ENCODE measurements at regions not wholly inside any gene's neighbourhood (a gene's known extent, or its start where the extent isn't known, plus 50 kb on each side); places are given as distances from the start of the nearest gene placed in this dataset.
A peak's percentile ranks its signal among the peaks of the same experiment; 100 is the strongest.
"Not testable (repeated sequence)": the region's sequence is repeated elsewhere in the genome, so short reads cannot be mapped to it uniquely, and the experiment has no call there.

DNA sequence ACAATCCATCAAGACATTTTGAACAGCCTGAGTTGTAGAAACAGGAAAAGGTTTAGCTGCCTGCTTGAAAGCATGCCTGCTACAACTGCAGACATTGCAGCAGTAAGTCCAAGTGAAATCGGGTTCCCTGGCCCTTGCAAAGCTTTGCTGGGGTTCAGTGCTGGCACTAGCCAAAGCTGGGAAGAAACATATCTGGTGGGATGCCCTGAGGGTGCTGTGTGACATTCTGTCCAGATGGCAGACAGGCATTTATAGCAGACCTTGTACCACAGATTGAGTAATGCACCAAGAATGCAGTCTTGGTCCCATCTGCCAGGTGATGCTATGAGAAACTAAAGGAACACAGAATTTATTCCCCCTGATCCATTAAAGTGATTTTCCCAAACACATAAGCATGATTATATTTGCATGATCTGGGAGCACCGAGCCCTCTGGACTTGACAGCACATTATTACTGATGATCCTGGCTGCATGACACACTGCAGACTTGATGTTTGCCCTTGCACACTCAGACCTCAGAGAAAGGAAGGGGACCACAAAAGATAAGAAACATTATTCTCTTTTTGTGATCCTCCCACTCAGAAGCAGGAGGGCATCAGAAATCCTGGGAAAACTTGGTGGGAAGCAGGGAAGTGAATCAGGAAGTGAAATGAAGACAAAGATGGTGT is 223.7 kb upstream of the FAM78B start:
- no peak for DNase-seq

DNA sequence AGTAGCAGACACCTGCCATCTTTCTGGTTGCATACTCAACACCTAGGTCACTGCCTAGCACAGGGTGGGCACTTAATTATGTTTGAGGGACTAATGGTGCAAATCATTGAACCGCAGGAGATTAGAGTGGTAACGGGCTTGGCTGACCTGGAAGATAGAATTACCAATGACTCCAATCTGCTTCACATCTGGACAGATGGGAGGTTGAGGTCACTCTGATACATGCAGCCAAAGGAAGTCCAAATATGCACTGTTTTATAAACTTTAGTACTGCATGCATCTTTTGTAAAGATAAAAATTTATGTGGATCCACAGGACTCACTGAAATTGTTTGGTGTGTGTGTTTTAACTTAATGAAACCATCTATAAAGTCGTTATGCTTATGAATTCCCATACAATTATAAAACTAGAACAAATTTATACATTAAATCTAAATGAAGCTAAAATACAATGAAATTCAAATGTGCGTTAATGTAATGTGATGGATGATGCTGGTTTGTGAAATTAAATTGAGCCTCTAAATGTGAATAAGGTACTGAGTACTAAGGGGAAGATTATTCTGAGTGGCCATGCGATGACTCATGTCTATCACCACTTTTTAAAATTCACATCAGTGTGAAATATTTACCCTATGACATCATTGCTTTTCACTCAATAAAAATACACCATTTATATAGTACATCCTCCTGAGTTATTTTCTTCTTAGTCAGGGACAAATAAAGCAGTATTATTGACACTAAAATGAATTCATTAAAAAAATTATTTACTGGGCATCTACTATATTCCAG is 224.7 kb upstream of the FAM78B start:
- DNase-seq = no peak

DNA sequence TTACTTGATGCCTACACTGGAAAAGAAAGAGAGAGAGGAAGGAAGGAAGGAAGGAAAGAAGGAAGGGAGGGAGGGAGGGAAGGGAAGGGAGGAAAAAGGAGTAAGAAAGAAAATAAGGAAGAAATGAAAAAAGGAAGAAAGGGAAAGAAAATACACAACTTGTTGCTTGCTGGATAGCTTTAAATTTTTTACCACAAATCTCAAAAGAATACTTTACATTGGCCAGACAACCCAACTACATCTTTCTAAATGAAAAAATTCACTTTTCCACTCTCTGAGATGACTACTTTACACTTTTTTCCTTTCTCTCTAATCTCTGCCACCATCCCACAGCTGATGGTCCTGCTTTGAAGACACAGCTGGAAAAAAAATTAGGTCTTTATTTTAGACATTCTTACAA is 228.9 kb upstream of the FAM78B start:
- no peak for DNase-seq

DNA sequence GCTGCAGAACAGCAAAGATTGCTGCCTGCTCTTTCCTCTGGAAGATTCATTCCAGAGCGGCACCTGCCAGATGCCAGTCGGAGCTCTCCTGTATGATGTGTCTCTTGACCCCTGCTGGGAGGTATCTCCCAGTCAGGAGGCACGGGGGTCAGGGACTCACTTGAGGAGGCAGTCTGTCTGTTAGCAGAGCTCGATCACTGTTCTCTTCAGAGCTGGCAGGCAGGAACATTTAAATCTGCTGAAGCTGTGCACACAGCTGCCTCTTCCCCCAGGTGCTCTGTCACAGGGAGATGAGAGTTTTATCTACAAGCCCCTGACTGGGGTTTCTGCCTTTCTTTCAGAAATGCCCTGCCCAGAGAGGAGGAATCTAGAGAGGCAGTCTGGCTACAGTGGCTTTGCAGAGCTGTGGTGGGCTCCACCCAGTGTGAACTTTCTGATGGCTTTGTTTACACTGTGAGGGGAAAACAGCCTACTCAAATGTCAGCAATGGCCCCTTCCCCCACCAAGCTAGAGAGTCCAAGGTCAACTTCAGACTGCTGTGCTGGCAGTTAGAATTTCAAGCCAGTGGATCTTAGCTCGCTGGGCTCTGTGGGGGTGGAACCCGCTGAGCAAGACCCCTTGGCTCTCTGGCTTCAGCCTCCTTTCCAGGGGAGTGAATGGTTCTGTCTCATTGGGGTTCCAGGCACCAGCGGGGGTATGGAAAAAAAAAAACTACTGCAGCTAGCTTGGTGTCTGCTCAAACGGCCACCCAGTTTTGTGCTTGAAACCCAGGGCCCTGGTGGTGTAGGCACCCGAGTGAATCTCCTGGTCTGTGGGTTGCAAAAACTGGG is 242.7 kb upstream of the FAM78B start:
- DNase-seq = not testable (repeated sequence)

DNA sequence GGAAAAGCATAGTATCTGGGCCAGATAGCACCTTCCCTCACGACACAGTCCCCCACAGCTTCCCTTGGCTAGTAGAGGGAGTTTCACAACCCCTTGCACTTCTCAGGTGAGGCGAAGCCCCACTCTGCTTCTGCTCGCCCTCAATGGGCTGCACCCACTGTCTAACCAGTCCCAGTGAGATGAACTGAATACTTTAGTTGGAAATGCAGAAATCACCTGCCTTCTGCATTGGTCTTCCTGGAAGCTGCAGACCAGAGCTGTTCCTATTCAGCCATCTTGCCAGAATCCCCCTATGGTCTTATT is 243.2 kb upstream of the FAM78B start:
- no peak for DNase-seq

DNA sequence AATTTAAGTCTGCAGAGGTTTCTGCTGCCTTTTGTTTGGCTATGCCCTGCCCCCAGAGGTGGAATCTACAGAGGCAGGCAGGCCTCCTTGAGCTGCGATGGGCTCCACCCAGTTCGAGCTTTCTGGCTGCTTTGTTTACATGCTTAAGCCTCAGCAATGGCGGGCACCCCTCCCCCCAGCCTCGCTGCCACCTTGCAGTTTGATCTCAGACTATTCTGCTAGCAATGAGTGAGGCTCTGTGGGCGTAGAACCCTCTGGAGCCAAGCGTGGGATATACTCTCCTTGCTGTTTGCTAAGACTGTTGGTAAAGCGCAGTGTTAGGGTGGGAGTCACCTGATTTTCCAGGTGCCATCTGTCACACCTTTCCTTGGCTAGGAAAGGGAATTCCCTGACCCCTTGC is 250.0 kb upstream of the FAM78B start:
- DNase-seq = peak in 8 of 56 donors; percentile 2 to 33 (median 19)

DNA sequence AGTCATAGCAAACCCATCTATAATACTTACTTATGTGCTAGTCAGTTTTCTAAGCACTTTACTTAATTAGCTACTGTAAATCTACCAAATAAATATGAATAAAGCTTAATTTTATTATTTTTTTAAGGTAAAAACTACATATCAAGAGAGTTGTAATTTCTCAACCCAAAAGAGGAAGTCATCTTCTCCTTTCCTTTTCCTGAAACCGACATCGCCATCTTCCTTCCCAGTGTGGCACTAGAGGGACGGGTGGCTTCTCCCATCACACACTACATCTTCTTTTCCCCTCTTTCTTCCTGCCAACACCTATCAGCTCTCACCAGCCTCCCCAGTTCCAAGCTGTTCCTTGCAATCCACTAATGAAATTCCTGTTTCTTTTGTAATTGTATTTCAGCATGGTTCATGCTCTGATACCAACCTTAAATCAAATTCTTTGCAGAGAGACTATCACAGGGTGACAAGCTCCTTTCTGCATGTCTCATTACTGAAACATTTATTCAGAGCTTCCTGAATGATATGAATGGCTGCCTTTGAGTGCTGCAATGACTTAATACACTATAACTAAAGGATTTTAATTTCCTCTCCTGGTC is 251.6 kb upstream of the FAM78B start:
- peak in 8 of 56 donors; percentile 9 to 46 (median 32) for DNase-seq

DNA sequence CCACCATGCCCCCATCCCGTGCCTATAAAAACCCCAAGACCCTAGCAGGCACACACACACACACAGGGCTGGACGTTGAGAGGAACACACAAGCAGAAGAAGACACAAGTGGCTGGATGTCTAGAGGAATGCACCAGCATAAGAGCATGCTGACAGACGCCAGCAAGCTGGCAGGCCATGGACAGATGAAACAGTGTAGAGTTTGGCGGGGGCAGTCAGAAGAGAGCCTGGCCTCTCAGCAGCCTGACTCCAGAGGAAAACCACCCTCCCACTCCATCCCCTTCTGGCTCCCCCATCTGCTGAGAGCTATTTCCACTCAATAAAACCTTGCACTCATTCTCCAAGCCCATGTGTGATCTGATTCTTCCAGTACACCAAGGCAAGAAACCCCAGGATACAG is 255.8 kb upstream of the FAM78B start:
- DNase-seq = not testable (repeated sequence)

DNA sequence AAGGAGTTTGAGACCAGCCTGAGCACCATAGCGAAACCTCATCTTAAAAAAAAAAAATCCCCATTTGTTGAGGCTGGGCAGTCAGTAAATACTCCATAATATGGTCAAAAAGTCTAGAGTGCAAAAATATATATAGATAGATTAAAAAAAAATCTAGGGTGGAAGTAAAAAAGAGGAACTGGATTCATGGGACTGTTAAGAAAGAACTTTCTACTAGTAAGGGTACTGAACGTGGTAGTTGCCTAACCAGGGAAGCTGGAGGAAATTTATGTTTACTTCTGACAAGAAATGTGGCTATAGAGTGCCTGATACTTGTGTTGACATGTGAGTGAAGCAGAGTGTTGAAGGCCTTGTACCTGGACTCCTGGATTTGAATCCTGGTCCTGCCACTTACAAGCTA is 265.9 kb upstream of the FAM78B start:
- DNase-seq = no peak

DNA sequence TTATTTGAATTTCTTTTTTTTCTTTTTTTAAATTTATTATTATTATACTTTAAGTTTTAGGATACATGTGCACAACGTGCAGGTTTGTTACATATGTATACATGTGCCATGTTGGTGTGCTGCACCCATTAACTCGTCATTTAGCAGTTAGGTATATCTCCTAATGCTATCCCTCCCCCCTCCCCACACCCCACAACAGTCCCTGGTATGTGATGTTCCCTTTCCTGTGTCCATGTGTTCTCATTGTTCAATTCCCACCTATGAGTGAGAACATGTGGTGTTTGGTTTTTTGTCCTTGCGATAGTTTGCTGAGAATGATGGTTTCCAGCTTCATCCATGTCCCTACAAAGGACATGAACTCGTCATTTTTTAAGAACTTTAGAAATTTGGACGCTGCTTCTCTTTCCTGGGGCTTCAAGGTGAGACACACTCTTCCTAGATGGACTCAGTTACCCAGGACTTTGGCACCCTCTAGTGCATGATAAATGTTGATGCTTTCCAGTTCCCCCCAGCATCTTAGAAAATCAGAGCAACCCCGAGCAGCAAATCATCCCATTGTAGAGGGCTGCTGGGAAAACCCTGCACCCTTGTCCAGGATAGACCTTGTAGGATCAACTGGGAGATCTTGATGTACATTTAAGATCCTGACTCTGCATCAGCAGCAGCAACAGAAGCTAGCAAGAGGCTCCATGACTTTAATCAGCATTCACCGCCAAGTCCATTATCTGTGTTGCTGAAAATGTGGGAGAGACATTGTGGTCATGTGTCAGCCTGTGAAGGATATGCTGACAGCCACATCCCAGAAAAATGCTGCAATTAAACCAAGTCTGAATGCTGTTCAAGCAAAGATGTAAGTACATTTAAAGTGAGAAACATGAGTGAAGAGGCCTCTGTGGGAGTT is 266.9 kb upstream of the FAM78B start:
- peak in 4 of 56 donors; percentile 0 to 23 (median 6) for DNase-seq

DNA sequence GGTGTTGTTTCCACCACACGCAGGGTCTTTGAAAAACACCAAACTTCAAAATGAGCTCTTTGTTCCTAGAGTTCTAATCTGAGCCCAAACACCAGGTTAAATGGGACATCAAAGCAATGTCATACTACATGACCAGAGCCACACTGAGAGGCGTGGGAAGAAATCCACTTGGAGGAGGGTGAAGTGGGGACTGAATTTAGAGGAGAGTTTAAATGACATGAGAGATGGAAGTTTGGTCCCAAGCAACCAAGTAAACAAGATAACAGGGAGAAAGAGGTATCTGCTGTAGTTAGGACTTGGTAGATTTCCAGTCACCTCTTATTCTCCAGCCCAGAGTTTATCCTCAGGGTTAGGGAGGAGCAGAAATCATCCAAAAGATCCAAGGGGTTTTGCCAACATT is 290.9 kb upstream of the FAM78B start:
- no peak for DNase-seq

DNA sequence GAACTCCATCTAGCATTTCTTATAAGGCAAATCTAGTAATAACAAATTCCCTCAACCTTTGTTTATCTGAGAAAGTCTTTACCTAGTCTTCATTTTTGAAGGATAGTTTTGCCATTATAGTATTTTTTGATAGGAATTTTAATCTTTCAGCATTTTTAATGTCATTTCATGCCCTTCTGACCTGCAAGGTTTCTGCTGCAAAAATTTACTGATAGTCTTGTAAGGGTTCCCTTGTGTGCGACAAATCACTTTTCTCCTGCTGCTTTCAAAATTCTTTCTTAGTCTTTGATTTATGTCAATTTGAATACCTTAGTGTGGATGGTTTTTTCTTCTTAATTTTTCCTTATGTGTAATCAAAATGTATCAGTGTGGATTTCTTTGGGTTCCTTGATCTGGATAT is 297.5 kb upstream of the FAM78B start:
- no peak for DNase-seq

DNA sequence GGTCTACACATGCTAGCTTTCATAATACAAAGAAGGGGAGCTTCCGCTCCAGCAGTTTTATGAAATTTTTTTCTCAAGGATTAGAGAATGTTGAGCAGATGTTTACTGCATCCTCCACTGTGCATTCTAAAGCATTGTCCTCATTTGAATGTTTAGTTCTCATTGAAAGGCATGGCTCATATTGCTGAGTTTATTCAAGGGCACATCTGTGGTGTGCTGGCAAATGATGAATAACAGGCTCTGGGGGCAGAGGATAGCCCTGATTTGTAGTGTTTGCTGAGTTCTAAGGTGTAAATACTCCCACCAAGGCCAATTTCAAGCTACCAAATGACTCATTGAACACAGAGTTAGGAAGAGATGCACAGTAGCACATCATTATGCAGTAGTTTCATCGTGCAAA is 303.2 kb upstream of the FAM78B start:
- DNase-seq = no peak

DNA sequence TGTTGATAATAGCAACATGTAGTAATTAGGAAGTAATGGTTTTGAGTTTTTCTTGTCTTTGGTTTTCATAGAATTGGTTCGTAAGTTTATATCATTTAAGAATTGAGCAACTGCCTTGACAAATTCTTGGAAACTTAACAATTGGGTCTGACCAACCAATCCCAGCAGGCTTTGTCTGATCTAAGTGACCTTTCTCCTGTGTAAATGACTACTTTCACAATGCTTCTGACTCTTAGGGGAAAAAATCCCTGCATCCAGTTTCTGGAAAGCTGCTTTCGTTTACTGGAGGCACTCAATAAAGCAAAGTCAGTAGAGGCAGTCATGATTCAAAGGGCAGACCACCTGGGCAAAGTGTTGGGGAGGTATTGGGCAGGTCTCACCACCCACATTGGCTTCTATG is 303.6 kb upstream of the FAM78B start:
- DNase-seq = no peak

DNA sequence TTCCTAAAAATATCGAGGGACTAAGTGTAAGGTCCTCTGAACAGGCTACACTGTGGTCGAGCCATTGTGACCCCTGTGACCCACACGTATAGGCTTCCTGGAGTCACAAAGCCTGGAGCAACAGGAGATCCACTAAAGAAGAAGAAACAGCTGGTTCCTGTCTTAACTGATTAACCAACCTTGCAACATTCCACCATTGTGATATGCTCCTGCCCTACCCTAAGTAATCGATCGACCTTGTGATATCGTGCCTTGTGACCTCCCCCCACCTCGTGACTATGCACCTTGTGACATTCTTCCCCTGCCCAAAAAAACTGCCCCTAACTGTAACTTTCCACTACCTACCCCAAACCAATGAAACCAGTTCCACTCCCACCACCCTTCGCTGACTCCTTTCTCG is 304.6 kb upstream of the FAM78B start:
- no peak for DNase-seq

DNA sequence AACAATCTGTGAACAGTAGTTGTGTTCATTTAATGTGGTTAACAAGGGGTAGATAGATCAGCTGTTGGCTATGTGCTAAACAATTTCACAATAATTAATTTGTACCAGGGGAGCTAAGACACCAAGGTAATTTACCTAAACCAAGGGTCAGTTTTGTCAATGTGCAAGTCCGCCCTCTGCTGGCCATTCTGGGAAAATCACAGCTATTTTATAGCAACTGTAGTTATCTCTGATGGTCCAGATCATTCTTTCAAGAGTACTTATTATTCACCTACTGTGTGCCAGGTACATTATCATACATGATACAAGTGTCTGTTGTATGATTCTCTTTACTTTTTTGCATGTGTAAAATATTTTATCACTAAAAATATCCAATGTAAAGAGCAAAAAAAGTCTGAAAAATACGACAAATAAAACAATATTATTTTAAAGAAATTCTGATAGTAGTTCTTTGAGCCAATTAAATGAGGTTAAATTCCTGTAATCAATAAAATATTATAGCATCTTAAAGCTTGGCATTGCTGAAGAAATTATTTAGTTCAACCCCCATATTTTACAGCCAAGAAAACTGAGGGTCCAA is 312.3 kb upstream of the FAM78B start:
- DNase-seq = peak in 23 of 56 donors; percentile 1 to 76 (median 11)

DNA sequence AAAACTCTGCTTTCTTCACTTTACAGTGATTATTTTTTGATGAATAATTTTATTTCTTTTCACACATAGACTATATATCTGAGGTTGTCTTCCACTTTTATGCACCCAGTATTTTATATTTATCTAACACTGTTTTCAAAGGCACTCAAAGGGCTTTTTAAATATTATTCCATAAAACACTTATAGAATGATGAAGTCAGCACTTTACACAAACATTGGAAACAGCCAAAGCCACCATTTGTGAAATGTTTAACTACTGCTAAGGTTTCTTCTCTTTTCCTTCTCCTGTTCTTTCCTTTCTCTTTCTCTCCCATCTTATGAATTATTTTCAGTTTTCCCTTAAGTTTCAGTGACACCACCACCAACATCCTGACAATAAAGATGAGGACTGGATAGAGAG is 317.7 kb upstream of the FAM78B start:
- DNase-seq = no peak

DNA sequence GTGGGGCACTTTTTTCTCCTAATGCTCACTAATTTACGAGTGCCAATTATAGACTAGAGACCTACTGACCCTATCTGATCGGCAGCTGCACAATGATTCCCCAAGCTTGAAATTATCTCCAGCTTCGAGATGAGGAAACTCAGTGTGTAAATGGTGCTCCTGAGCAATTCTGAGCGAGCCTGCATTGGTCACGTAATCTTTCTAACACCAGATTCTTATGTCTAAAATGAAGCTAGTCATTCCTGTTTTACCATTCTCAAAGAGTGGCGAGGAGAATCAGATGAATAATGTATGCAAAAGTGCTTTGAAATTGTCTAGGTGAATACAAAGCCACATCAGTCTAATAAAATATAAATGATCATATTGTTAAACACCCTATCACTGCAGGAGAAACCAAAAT is 318.1 kb upstream of the FAM78B start:
- DNase-seq = no peak

DNA sequence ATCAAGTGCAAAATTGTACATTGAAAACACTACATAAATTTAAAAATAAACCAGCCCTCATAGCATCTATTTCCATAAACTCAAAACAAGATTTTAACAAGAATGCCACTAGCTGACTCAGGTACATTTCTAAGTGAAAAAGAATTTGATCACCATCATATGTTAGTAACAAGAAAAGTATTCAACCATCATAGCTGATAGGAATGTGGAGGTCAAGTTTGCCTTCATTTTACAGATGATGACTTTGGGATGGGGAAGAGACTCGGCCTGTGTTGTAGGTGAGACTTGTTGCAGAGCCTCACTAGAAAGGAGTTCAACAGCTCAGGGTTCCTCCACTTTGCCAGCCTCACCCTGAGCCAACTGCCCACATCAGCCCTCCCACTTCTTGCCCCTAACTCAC is 318.8 kb upstream of the FAM78B start:
- no peak for DNase-seq

DNA sequence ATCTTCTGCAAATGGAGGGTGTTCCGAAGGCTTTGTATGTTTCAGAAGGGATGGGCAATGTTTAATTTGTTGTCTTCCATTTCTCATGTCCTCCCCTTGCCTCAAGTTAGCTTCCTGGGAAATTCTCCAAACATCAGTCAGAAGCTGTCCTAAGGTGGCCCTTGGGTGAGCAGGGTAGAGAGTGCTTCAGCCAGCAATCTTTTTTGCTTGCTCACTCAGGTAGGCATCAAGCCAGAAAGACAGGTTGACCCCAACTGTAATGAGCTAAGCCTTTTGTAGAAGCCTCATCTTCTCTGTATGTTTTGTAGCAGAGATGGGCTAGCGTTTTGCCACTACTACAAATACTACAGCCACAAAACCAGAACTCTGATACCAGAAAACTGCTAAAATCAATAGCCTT is 321.5 kb upstream of the FAM78B start:
- DNase-seq = no peak

DNA sequence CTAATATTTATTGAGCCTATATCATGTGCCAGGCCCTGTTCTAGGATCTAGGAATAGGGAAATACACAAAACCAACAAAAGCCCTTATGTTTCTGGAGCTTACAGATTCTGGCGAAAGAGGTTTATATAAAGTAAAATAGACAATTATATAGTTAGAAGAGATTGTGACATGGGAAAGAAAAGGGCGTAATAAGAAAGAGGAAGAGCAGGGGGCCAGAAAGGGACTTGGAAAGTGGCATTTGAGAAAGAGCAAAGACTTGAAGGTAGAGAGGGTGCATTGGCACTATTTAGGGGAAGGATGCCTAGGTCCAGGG is 322.5 kb upstream of the FAM78B start:
- no peak for DNase-seq
